ENCODE measurements at regions not wholly inside any gene's neighbourhood (a gene's known extent, or its start where the extent isn't known, plus 50 kb on each side); places are given as distances from the start of the nearest gene placed in this dataset.

GRCh38 chr14:40365305-40365704 is 933.1 kb upstream of the FBXO33 start (continued):
- TF ChIP-seq TAF1 (IDR thresholded peaks at IDR 0.05; ENCODE audit: borderline replicate concordance, low read depth, low read length) (no peak), USF2 (IDR thresholded peaks at IDR 0.05; ENCODE audit: borderline replicate concordance, low read depth, low read length) (no peak)

GRCh38 chr14:40362856-40363255 is 930.6 kb upstream of the FBXO33 start:
- 0% methylated on average over 1 of the region's 1 CpG for WGBS (ENCODE audit: low lambda C conversion rate)
- no peak for DNase-seq
- H3F3A ChIP-seq (replicated peaks; ENCODE audit: insufficient read depth) = no peaks in the 10 kb centered on the region
- ChIA-PET CTCF (no interaction called here), POLR2A (no interaction called here)
- TF ChIP-seq PBX3 (IDR thresholded peaks at IDR 0.05) = no peak
- no peak for TF ChIP-seq MXI1 (IDR thresholded peaks at IDR 0.05; ENCODE audit: low read depth, low read length)
- no peak for TF ChIP-seq RXRA (IDR thresholded peaks at IDR 0.05; ENCODE audit: borderline replicate concordance, low read depth)
- no peak for TF ChIP-seq RAD21 (IDR thresholded peaks at IDR 0.05; ENCODE audit: low read length)
- TF ChIP-seq FOSL2 (IDR thresholded peaks at IDR 0.05; ENCODE audit: borderline replicate concordance, low read depth) = no peak
- TF ChIP-seq USF1 (IDR thresholded peaks at IDR 0.05; ENCODE audit: borderline replicate concordance, low read depth) = no peak
- TF ChIP-seq TCF12 (IDR thresholded peaks at IDR 0.05) = no peak
- no peak for TF ChIP-seq RFX5 (IDR thresholded peaks at IDR 0.05; ENCODE audit: low read length)
- no peak for TF ChIP-seq RCOR1 (IDR thresholded peaks at IDR 0.05; ENCODE audit: low read length)
- TF ChIP-seq NFIC (IDR thresholded peaks at IDR 0.05; ENCODE audit: borderline replicate concordance) = no peak
- TF ChIP-seq YY1 (IDR thresholded peaks at IDR 0.05; ENCODE audit: low read depth) = no peak
- no peak for TF ChIP-seq TAF1 (IDR thresholded peaks at IDR 0.05; ENCODE audit: borderline replicate concordance, low read depth, low read length)
- no peak for TF ChIP-seq FOXM1 (IDR thresholded peaks at IDR 0.05; ENCODE audit: low read depth)
- no peak for TF ChIP-seq MAX (IDR thresholded peaks at IDR 0.05; ENCODE audit: low read depth)
- H3K4me2 ChIP-seq = no peak overlapping the region
- H3K79me2 ChIP-seq (ENCODE audit: insufficient read depth) = no peaks in the 10 kb centered on the region
- no peak overlapping the region for H3K9ac ChIP-seq
- H3K27me3 ChIP-seq (ENCODE audit: insufficient read depth) = no peaks in the 10 kb centered on the region
- no peaks in the 10 kb centered on the region for H3K9me2 ChIP-seq
- no peaks in the 10 kb centered on the region for H4K20me1 ChIP-seq (ENCODE audit: insufficient read depth)
- H3K27ac ChIP-seq (ENCODE audit: low read depth in 2 of 2, low read length in 1 of 2) = no peak overlapping the region
- H3K4me1 ChIP-seq (ENCODE audit: control insufficient read depth in 1 of 2, insufficient read depth in 2 of 2, low read depth in 1 of 2, low read length in 1 of 2) = no peaks in the 10 kb centered on the region
- no peaks in the 10 kb centered on the region for H3K36me3 ChIP-seq (replicated peaks in 1 of 2; ENCODE audit: control insufficient read depth in 1 of 2, insufficient read depth in 2 of 2, low read length in 1 of 2)
- H3K4me3 ChIP-seq (ENCODE audit: low read depth in 2 of 2, low read length in 1 of 2) = no peak overlapping the region
- H2AFZ ChIP-seq (ENCODE audit: low read depth) = no peak overlapping the region
- H3K9me3 ChIP-seq = no peaks in the 10 kb centered on the region

- H3K4me2 ChIP-seq = no peak overlapping the region
- H3K4me3 ChIP-seq (ENCODE audit: low read depth in 2 of 2, low read length in 1 of 2) = no peak overlapping the region
- no peaks in the 10 kb centered on the region for H3K27me3 ChIP-seq (ENCODE audit: insufficient read depth)
- no peaks in the 10 kb centered on the region for H3K9me2 ChIP-seq
- H3K79me2 ChIP-seq (ENCODE audit: insufficient read depth) = no peaks in the 10 kb centered on the region
- WGBS (ENCODE audit: low lambda C conversion rate) = 22% methylated on average over 2 of the region's 2 CpGs
- no peaks in the 10 kb centered on the region for H3K4me1 ChIP-seq (ENCODE audit: control insufficient read depth in 1 of 2, insufficient read depth in 2 of 2, low read depth in 1 of 2, low read length in 1 of 2)
- no peaks in the 10 kb centered on the region for H3K9me3 ChIP-seq
- ChIA-PET POLR2A (no interaction called here), CTCF (no interaction called here)
- no peak overlapping the region for H3K27ac ChIP-seq (ENCODE audit: low read depth in 2 of 2, low read length in 1 of 2)
- H3K9ac ChIP-seq = no peak overlapping the region
- no peaks in the 10 kb centered on the region for H3K36me3 ChIP-seq (replicated peaks in 1 of 2; ENCODE audit: control insufficient read depth in 1 of 2, insufficient read depth in 2 of 2, low read length in 1 of 2)
- H3F3A ChIP-seq (replicated peaks; ENCODE audit: insufficient read depth) = no peaks in the 10 kb centered on the region
- DNase-seq = no peak
- H2AFZ ChIP-seq (ENCODE audit: low read depth) = no peak overlapping the region
- H4K20me1 ChIP-seq (ENCODE audit: insufficient read depth) = no peaks in the 10 kb centered on the region
- no peak for TF ChIP-seq POLR2AphosphoS5 (IDR thresholded peaks at IDR 0.05; ENCODE audit: low read depth, low read length)
- no peak for TF ChIP-seq JUND (IDR thresholded peaks at IDR 0.05)
- TF ChIP-seq RXRA (IDR thresholded peaks at IDR 0.05; ENCODE audit: borderline replicate concordance, low read depth) = no peak
- TF ChIP-seq IRF3 (IDR thresholded peaks at IDR 0.05; ENCODE audit: low read depth, low read length) = no peak
- TF ChIP-seq FOSL2 (IDR thresholded peaks at IDR 0.05; ENCODE audit: borderline replicate concordance, low read depth) = no peak
- no peak for TF ChIP-seq RFX5 (IDR thresholded peaks at IDR 0.05; ENCODE audit: low read length)
- TF ChIP-seq MEF2A (IDR thresholded peaks at IDR 0.05; ENCODE audit: borderline replicate concordance, low read depth) = no peak
- TF ChIP-seq EP300 (IDR thresholded peaks at IDR 0.05; ENCODE audit: borderline replicate concordance in 1 of 2, low read depth in 1 of 2, low read length in 1 of 2) = no peak
- no peak for TF ChIP-seq NRF1 (IDR thresholded peaks at IDR 0.05; ENCODE audit: low read depth, low read length)
- no peak for TF ChIP-seq RCOR1 (IDR thresholded peaks at IDR 0.05; ENCODE audit: low read length)
- TF ChIP-seq USF1 (IDR thresholded peaks at IDR 0.05; ENCODE audit: borderline replicate concordance, low read depth) = no peak
- no peak for TF ChIP-seq EZH2phosphoT487 (IDR thresholded peaks at IDR 0.05; ENCODE audit: borderline replicate concordance, low read depth)
- no peak for TF ChIP-seq GABPA (IDR thresholded peaks at IDR 0.05; ENCODE audit: low read depth)
These were observed 922.5 kb upstream of the FBXO33 start for GRCh38 chr14:40354754-40355153.
